ENCODE measurements at regions not wholly inside any gene's neighbourhood (a gene's known extent, or its start where the extent isn't known, plus 50 kb on each side); places are given as distances from the start of the nearest gene placed in this dataset.

GRCh38 chr11:123378096-123378495 lies 52.0 kb upstream of the GRAMD1B start:
- Histone ChIP-seq H3K4me1 (ENCODE audit: control insufficient read depth, insufficient read depth, low read length) (peaks cover 23% of the 10 kb centered on the region), H3K27me3 (ENCODE audit: control insufficient read depth, insufficient read depth, low read length) (no peaks in the 10 kb centered on the region), H3K27ac (ENCODE audit: low read depth, low read length) (no peak overlapping the region), H3K9ac (ENCODE audit: low read length) (no peak overlapping the region), H3K9me3 (ENCODE audit: control insufficient read depth, insufficient read depth, low read depth, low read length) (no peaks in the 10 kb centered on the region), H3K36me3 (ENCODE audit: control insufficient read depth, insufficient read depth, low read length) (no peaks in the 10 kb centered on the region), H3K4me3 (ENCODE audit: low read depth, low read length) (no peak overlapping the region)

GRCh38 chr11:123377355-123377754 lies 52.7 kb upstream of the GRAMD1B start:
- Histone ChIP-seq H3K36me3 (ENCODE audit: control insufficient read depth, insufficient read depth, low read length) (no peaks in the 10 kb centered on the region), H3K27me3 (ENCODE audit: control insufficient read depth, insufficient read depth, low read length) (no peaks in the 10 kb centered on the region), H3K9ac (ENCODE audit: low read length) (no peak overlapping the region), H3K9me3 (ENCODE audit: control insufficient read depth, insufficient read depth, low read depth, low read length) (no peaks in the 10 kb centered on the region), H3K4me3 (ENCODE audit: low read depth, low read length) (no peak overlapping the region), H3K4me1 (ENCODE audit: control insufficient read depth, insufficient read depth, low read length) (peaks cover 23% of the 10 kb centered on the region), H3K27ac (ENCODE audit: low read depth, low read length) (no peak overlapping the region)

GRCh38 chr11:123375832-123376231 lies 54.2 kb upstream of the GRAMD1B start:
- Histone ChIP-seq H3K9me3 (ENCODE audit: control insufficient read depth, insufficient read depth, low read depth, low read length) (no peaks in the 10 kb centered on the region), H3K4me3 (ENCODE audit: low read depth, low read length) (no peak overlapping the region), H3K27ac (ENCODE audit: low read depth, low read length) (no peak overlapping the region), H3K27me3 (ENCODE audit: control insufficient read depth, insufficient read depth, low read length) (no peaks in the 10 kb centered on the region), H3K36me3 (ENCODE audit: control insufficient read depth, insufficient read depth, low read length) (no peaks in the 10 kb centered on the region), H3K4me1 (ENCODE audit: control insufficient read depth, insufficient read depth, low read length) (peaks cover 30% of the 10 kb centered on the region), H3K9ac (ENCODE audit: low read length) (no peak overlapping the region)

GRCh38 chr11:123374622-123374968 lies 55.5 kb upstream of the GRAMD1B start:
- peaks cover 30% of the 10 kb centered on the region for H3K4me1 ChIP-seq (ENCODE audit: control insufficient read depth, insufficient read depth, low read length)
- no peak overlapping the region for H3K4me3 ChIP-seq (ENCODE audit: low read depth, low read length)
- H3K27me3 ChIP-seq (ENCODE audit: control insufficient read depth, insufficient read depth, low read length), result no peaks in the 10 kb centered on the region
- no peak overlapping the region for H3K27ac ChIP-seq (ENCODE audit: low read depth, low read length)
- H3K36me3 ChIP-seq (ENCODE audit: control insufficient read depth, insufficient read depth, low read length), result no peaks in the 10 kb centered on the region
- H3K9me3 ChIP-seq (ENCODE audit: control insufficient read depth, insufficient read depth, low read depth, low read length), result no peaks in the 10 kb centered on the region
- H3K9ac ChIP-seq (ENCODE audit: low read length), result no peak overlapping the region

DNA sequence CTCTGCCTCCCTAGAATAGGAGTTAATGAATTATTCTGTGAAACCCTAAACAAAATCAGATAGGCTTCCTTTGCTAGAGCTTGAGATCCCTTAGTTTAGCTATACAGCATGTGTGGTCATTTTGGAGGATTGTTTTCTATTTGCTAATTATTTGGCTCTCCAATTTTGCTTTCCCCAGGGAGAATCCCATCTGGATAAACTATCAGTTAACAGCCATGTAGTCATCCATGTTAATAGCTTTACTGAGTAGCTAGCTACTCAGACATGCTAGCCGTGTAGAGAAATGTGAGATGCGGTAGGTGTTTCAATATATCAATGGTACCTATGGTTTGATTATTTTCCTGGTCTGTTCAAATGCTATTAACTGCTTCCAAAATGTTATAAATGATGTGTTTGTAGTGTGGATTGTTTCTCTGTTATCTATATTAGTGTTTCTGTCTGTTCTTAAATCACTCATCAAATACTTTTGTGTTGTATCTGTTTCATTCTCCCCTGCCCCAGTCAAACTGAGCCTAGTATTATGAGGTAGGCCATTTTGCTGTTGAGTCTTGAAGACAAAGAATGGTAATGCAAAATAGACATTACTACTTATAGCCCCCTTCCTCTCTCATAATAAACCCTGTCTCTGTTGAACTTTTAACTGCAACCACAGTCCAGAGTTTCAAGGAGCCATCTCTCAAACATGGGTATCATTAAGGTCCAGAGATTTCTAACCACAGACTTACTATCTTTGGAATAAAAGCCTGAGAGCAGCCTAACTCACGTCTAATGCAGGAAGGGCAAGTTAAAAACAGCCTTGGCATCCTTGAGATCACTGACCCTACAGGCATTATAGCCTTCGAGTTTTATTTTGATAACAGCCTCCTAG lies 56.1 kb upstream of the GRAMD1B start:
- Histone ChIP-seq H3K4me3 (ENCODE audit: low read depth, low read length) (no peak overlapping the region), H3K27ac (ENCODE audit: low read depth, low read length) (no peak overlapping the region), H3K4me1 (ENCODE audit: control insufficient read depth, insufficient read depth, low read length) (peaks cover 27% of the 10 kb centered on the region), H3K27me3 (ENCODE audit: control insufficient read depth, insufficient read depth, low read length) (no peaks in the 10 kb centered on the region), H3K36me3 (ENCODE audit: control insufficient read depth, insufficient read depth, low read length) (no peaks in the 10 kb centered on the region), H3K9ac (ENCODE audit: low read length) (no peak overlapping the region), H3K9me3 (ENCODE audit: control insufficient read depth, insufficient read depth, low read depth, low read length) (no peaks in the 10 kb centered on the region)

DNA sequence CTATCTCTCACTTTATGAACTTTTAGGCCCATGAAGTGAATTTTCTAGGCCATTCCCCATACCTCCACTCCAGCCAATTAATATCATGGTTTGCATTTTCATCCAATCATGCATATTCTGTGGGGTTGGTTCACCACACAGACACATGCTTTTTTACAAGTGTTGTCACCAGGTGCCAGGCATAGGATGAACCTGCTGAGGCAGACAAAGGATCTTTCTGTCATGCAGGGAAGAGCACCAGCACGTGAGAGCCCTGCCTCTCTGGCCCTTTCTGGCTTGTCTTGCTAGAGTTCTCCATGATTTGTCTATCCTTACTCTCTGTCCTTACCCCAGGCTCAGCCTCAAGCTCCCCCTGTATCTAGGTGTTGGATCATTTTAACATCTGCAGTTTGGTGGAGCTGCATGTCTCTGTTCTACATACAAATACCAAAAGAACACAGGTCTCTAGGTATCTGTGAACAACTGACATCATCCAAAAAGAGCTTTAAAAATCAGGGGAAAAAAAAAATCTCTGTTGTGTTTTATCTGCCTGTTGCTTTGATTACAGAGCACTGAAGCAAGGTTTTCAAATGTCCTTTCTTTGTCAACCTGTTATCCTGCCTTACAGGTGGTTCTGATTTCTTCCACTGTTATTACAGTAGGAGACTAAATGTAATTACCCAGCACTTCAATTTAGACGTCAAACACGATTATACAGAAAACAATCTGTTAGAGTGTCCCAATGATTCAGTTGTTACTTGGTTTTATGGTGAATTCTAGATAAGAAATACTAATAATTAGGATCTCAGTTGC lies 58.4 kb upstream of the GRAMD1B start:
- no peak overlapping the region for H3K4me3 ChIP-seq (ENCODE audit: low read depth, low read length)
- H3K36me3 ChIP-seq (ENCODE audit: control insufficient read depth, insufficient read depth, low read length), result no peaks in the 10 kb centered on the region
- no peaks in the 10 kb centered on the region for H3K27me3 ChIP-seq (ENCODE audit: control insufficient read depth, insufficient read depth, low read length)
- no peak overlapping the region for H3K27ac ChIP-seq (ENCODE audit: low read depth, low read length)
- H3K4me1 ChIP-seq (ENCODE audit: control insufficient read depth, insufficient read depth, low read length), result peaks cover 7% of the 10 kb centered on the region
- H3K9ac ChIP-seq (ENCODE audit: low read length), result no peak overlapping the region
- no peaks in the 10 kb centered on the region for H3K9me3 ChIP-seq (ENCODE audit: control insufficient read depth, insufficient read depth, low read depth, low read length)

GRCh38 chr11:123366924-123367323 lies 63.1 kb upstream of the GRAMD1B start:
- no peak overlapping the region for H3K4me3 ChIP-seq (ENCODE audit: low read depth, low read length)
- no peak overlapping the region for H3K9ac ChIP-seq (ENCODE audit: low read length)
- H3K27ac ChIP-seq (ENCODE audit: low read depth, low read length), result no peak overlapping the region
- peaks cover 17% of the 10 kb centered on the region for H3K27me3 ChIP-seq (ENCODE audit: control insufficient read depth, insufficient read depth, low read length)
- H3K36me3 ChIP-seq (ENCODE audit: control insufficient read depth, insufficient read depth, low read length), result no peaks in the 10 kb centered on the region
- H3K9me3 ChIP-seq (ENCODE audit: control insufficient read depth, insufficient read depth, low read depth, low read length), result no peaks in the 10 kb centered on the region
- peaks cover 18% of the 10 kb centered on the region for H3K4me1 ChIP-seq (ENCODE audit: control insufficient read depth, insufficient read depth, low read length)

DNA sequence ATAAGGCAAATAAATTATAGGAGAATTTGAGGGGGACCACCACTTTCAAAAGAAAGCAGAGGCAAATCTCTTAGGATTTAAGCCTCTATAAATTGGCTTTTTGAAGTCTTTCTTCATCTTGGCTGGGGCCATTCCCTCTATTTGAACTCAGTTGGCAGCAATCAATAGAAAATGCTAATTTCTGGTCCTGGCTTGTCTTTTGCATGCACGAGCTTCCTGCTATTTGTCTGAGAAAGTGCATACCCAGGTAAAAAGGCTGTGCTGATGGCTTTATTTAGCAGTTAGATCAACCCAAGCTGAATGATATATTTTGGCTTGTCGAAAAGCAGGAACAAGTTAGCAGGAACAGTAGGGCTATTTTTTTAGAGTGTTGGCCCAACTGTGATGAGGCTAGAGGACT lies 64.1 kb upstream of the GRAMD1B start:
- H3K4me3 ChIP-seq (ENCODE audit: low read depth, low read length), result no peak overlapping the region; the same call in 1 of the 2 replicates
- H3K9ac ChIP-seq (ENCODE audit: low read length), result no peak overlapping the region
- H3K27ac ChIP-seq (ENCODE audit: low read depth, low read length), result no peak overlapping the region

GRCh38 chr11:123364080-123364479 lies 66.0 kb upstream of the GRAMD1B start:
- H3K27ac ChIP-seq (ENCODE audit: low read depth, low read length), result no peak overlapping the region
- H3K27me3 ChIP-seq (ENCODE audit: control insufficient read depth, insufficient read depth, low read length), result peaks cover 44% of the 10 kb centered on the region

More for the DNA sequence above, 64.1 kb upstream of the GRAMD1B start:
- peaks cover 12% of the 10 kb centered on the region for H3K4me1 ChIP-seq (ENCODE audit: control insufficient read depth, insufficient read depth, low read length)
- H3K9me3 ChIP-seq (ENCODE audit: control insufficient read depth, insufficient read depth, low read depth, low read length), result no peaks in the 10 kb centered on the region
- no peaks in the 10 kb centered on the region for H3K36me3 ChIP-seq (ENCODE audit: control insufficient read depth, insufficient read depth, low read length)
- H3K27me3 ChIP-seq (ENCODE audit: control insufficient read depth, insufficient read depth, low read length), result peaks cover 27% of the 10 kb centered on the region

GRCh38 chr11:123363556-123363955 lies 66.5 kb upstream of the GRAMD1B start:
- Histone ChIP-seq H3K9ac (ENCODE audit: low read length) (no peak overlapping the region), H3K27me3 (ENCODE audit: control insufficient read depth, insufficient read depth, low read length) (peaks cover 49% of the 10 kb centered on the region), H3K9me3 (ENCODE audit: control insufficient read depth, insufficient read depth, low read depth, low read length) (no peaks in the 10 kb centered on the region)

More at GRCh38 chr11:123364080-123364479, 66.0 kb upstream of the GRAMD1B start:
- Histone ChIP-seq H3K9ac (ENCODE audit: low read length) (no peak overlapping the region), H3K36me3 (ENCODE audit: control insufficient read depth, insufficient read depth, low read length) (no peaks in the 10 kb centered on the region), H3K4me1 (ENCODE audit: control insufficient read depth, insufficient read depth, low read length) (peaks cover 12% of the 10 kb centered on the region), H3K4me3 (ENCODE audit: low read depth, low read length) (no peak overlapping the region), H3K9me3 (ENCODE audit: control insufficient read depth, insufficient read depth, low read depth, low read length) (no peaks in the 10 kb centered on the region)

DNA sequence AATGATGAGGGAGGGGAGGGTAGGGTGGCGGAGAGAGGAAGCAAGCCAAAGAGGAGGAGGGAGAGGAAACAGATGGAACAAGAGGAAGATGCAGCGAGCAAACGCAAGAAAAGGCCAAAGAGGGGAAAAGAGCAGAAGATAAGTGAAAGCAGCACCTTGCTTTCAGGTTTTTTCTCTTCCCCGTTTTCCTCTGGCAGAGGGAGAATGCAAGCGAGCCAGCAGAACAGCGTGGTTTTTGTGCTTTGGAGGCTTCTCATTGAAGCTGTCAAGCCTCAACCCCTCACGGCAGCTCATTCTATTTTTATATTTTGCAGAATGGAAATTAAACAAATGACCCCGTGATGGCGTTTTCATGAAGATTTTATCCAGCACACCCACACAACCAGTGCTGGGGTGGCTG lies 67.1 kb upstream of the GRAMD1B start:
- no peaks in the 10 kb centered on the region for H3K9me3 ChIP-seq (ENCODE audit: control insufficient read depth, insufficient read depth, low read depth, low read length)
- no peak overlapping the region for H3K4me3 ChIP-seq (ENCODE audit: low read depth, low read length)
- no peak overlapping the region for H3K27ac ChIP-seq (ENCODE audit: low read depth, low read length)
- H3K27me3 ChIP-seq (ENCODE audit: control insufficient read depth, insufficient read depth, low read length), result peaks cover 55% of the 10 kb centered on the region
- no peaks in the 10 kb centered on the region for H3K36me3 ChIP-seq (ENCODE audit: control insufficient read depth, insufficient read depth, low read length)
- H3K9ac ChIP-seq (ENCODE audit: low read length), result no peak overlapping the region
- peaks cover 16% of the 10 kb centered on the region for H3K4me1 ChIP-seq (ENCODE audit: control insufficient read depth, insufficient read depth, low read length)

More at GRCh38 chr11:123363556-123363955, 66.5 kb upstream of the GRAMD1B start:
- Histone ChIP-seq H3K36me3 (ENCODE audit: control insufficient read depth, insufficient read depth, low read length) (no peaks in the 10 kb centered on the region), H3K27ac (ENCODE audit: low read depth, low read length) (no peak overlapping the region), H3K4me3 (ENCODE audit: low read depth, low read length) (no peak overlapping the region), H3K4me1 (ENCODE audit: control insufficient read depth, insufficient read depth, low read length) (peaks cover 16% of the 10 kb centered on the region)
